Midbrain (tissue), 1 donor: ENCODE measurements at regions not wholly inside any gene's neighbourhood (a gene's known extent, or its start where the extent isn't known, plus 50 kb on each side); places are given as distances from the start of the nearest gene placed in this dataset.

Source experiments
- DNase-seq: peaks from one replicate; lab custom pipeline; 2025; lab: John Stamatoyannopoulos, UW

DNA sequence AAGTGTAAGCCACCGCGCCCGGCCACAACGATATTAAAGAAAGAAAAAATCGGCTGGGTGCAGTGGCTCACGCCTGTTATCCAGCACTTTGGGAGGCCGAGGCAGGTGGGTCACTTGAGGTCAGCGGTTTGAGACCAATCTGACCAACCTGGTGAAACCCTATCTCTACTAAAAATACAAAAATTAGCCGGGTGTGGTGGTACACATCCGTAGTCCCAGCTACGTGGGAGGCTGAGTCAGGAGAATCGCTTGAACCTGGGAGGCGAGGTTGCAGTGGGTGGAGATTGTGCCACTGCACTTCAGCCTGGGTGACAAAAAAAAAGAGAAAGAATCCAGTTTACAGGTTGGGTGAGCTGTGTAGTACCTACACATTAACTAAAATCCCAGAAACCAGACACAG lies 99.9 kb upstream of the CACNA1A start:
- DNase-seq, result no peak

DNA sequence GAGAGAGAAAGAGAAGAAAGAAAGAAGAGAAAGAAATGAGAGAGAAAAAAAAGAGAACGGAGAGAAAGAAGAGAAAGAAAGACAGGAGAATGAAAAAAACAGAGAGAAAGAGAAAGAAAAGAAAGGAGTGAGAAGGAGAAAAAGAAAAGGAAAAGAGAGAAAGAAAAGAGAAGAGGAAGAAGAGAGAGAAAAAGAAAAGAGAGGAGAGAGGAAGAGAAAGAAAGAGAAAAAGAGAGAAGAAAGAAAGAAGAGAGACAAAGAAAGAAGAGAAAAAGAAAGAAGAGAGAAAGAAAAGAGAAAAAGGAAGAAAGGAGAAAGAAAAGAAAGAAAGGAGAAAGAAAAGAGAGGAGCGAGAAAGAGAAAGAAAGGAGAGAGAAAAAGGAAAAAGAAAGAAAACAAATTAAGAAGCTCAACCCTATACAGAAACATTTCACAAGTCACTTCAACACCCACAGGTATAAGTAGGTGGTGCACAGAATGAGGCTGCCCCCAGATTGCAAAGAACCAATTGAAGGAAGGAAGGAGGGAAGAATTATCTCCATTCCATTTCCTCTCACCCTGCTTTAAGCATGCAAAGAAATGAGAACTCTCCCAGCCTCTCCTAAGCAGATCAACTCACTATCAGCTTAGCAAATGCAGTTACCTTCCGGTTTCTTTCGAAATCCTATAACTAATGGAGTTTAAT lies 98.8 kb upstream of the CACNA1A start:
- DNase-seq, result no peak

DNA sequence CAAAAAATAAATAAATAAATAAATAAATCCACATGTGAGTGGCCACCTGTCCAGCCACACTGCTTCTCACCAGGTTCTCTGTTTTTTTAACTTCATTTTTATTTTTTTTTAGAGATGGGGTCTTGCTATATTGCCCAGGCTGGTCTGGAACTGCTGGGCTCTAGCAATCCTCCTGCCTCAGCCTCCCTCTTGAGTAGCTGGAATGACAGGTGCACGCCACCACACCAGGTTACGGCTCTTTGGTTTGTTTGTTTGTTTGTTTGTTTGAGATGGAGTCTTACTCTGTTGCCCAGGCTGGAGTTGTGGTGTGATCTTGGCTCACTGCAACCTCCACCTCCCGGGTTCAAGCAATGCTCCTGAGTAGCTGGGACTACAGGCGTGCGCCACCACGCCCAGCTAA lies 94.5 kb upstream of the CACNA1A start:
- no peak for DNase-seq

DNA sequence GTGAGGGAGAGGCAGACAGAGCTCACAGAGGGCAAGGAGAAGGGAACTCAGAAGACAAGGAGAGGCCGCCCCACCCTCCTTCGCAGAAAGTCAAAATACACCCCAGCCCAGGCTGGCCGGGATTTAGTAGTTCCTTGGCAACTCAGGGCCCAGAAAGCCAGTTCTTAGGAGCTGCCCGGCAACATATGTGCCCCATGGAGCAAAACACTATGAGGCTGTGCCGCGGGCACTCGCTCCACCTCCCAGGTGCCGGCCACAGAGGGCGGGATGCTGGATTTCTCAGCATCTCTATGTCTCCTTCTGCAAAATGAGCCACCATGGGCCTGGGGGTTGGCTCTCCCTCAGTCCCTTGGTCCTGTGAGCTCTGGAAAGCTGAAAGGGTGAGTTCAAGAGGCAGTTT lies 93.8 kb upstream of the CACNA1A start:
- no peak for DNase-seq

DNA sequence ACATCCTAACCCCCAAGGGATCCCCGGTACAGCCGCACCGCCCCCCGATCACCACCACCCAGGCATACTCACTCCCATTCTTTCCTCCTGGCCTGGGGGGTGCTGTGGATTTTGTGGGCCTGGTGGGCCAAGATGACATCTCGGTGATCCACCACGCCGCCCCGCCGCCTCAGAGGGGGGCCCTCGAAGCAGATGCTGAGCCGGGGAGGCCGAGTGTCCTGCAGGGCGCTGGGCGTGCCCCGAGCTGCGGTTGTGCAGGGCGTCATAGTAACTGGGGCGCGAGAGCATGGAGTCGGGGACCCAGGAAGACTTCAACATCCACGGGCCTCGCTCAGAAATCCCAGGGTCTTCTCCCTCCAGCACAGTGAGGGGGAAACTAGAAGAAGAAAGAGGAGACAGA lies 93.4 kb upstream of the CACNA1A start:
- no peak for DNase-seq

DNA sequence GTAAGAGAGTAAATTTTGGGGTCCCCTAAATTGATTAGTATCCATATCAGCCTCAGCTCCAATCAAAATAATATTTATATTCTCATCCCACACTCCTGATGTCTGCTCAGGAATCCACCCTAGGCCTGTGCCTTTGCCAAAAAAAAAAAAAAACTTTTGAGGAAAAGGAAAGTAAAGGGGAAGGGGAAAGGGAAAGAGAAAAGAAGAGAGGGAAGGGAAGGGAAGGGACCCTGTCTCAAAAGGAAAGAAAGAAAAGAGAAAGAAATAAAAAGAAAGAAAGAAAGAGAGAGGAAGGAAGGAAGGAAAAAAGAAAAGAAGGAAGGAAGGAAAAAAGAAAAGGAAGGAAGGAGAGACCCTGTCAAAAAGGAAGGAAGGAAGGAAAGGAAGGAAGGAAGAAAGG lies 91.8 kb upstream of the CACNA1A start:
- DNase-seq, result no peak

DNA sequence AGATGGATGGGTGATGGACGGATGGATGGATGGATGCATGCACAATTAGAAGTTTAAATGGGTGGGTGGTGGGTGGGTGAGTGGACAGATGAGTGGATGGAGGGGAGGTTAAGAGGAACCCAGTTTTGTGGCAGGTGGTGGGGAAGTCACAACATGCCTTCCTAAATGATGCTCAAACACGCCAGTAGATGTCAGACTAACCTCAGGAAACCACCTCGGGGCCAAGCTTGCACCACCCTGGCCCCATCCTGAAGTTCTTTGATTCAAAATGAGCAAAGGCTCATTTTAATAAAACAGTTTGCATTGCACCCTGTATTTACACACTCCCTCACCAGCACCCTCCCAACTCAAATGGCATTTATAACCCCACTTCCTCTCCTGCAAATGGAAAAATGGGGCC lies 91.4 kb upstream of the CACNA1A start:
- peak; percentile 79 for DNase-seq

DNA sequence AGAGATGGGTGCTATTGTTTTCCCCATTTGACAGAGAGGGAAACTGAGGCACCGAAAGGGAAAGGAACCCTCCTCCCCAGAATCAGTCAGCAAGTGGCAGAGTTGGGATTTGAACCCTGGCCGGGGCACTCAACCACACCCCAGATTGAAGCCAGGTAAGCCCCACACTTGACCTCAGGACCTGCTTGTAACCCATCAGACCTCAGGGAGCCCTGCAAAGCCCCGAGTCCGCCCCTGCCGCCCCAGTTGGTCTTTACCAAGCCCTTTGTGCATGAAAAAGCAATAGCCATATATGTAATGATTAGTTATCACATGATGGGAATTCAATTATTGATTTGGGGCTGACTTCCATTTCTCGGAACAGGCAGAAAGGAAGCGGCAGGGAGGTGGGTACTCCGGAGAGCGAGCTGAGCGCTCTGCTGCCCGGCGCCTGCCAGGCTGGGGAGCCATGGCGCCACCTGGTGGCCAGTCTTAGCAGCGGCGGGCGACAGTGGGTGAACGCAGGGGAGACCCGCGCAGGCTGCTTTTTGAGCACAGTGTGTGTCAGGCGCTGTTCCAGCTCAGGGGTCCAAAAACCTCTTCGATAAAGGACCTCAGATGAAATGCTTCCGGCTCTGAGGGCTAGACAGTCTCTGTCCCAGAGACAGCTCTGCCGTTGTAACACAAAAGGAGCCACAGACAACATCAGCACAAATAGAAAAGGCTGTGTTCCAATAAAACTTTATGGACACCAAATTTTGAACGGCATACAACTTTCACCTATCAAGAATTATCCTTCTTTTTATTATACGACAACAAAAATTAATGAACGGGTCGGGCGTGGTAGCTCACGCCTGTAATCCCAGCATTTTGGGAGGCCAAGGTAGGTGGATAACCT lies 82.9 kb upstream of the CACNA1A start:
- peak; percentile 55 for DNase-seq

DNA sequence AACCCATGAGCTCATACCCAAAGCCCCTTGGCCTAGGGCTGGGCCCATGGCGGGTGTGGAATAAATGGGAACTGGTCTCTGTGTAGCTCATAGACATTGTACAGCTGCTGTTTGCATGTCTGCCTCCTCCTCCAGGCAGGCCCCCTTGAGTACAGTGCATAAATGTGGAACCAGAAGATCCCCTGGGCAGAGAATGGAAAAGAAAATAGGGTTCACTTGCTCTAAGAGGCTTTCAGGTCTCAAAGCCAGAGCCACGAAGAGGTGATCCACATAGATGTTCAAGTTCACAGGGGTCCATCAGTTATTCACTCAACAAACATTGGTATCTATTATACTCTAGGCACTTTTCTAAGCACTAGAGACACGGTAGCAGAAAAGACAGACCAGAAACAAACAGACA lies 79.2 kb upstream of the CACNA1A start:
- no peak for DNase-seq

DNA sequence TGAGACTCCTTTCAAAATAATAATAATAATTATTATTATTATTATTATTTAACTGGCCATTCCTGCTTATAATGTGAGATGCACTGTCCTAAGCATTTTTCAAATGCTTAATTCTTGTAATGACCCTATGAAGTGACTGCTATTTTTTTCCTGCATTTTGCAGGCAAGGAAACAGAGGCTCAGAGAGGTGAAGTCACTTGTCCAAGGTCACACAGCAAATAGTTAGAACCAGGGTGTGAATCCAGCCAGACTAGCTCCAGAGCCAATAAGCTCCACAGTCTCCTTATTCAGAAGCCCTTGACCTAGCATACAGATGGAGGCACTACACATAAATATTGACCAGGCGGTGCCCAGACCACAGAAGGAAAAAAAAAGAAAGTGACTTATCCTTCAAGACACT lies 77.5 kb upstream of the CACNA1A start:
- DNase-seq, result no peak

DNA sequence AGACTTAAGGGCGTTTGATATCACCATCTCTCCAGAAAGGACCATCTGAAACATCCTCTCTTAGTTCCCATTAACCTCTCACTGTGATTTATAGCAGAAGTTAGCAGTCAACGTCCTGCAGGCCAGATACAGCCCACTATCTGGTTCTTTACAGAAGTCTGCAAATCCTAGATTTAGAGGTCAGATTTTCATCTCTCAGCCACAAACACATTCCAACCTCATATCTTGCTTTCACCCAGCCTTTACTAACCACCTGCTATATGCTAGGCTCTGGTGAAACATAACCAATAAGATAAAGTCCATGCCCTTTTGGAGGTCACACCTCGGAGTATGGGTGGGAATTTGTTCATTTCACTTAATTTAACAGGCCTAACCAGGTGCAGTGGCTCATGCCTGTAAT lies 76.8 kb upstream of the CACNA1A start:
- DNase-seq, result no peak

DNA sequence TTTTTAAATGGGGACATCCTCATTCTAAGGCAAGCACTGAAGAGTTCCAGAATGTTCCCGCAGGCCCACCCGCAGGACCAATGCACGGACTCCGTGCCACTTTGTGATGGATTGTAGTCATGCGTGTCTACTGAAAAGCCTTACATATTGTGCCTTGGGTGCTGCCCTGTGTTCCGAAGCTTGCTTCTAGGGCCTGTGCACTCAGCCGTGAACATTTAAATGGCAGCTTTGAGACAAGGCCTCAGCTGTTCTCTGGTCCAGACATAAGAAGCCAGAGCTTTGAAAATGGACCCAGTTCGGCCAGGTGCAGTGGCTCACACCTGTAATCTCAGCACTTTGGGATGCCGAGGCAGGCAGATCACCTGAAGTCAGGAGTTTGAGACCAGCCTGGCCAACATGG lies 75.3 kb upstream of the CACNA1A start:
- DNase-seq, result no peak

DNA sequence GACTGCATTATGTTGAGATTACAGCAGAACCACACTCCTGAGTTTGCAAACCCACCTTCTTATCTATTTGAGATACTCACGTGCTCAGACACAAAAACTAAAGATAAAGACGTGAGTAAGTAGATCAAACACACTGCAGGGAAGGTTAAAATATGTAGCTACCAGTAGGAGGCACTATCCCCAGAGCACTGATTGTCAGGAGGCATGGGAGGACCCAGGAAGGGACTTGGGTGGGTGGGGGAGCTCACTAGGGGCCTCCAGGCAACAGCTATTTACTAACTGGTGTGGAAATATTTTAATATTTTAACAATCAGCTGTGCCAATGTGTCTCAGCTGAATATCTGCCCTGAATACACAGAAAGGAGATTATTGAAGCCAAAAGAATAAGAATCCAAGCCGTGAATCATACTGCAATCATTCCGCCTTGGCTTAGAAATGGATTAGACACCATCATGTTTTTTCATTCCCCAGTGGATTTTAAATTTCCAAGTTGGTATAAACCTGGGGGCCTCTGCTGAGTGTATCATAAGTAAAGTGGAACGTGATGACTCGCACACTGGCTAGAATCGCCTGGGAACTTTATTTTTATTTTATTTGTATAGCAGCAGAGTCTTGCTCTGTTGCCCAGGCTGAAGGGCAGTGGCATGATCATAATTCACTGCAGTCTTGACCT lies 73.2 kb upstream of the CACNA1A start:
- no peak for DNase-seq

DNA sequence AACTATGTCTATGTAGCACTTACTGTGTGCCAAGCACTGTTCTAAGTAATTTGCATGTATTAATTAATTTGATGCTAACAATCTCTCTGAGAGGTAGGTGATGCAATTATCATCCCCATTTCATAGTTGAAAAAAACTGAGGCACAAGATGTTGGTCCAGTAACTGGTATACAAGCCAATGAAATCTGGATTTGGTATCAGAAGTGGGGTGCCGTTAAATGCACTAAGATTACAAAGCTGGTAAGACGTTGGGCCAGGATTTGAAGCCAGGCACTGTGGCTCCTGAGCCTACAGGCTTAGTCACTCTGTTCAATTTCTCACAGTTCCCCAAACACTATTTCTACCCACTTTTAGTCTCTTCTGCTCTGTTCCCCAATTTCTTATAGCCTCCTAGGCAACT lies 70.4 kb upstream of the CACNA1A start:
- DNase-seq, result no peak

DNA sequence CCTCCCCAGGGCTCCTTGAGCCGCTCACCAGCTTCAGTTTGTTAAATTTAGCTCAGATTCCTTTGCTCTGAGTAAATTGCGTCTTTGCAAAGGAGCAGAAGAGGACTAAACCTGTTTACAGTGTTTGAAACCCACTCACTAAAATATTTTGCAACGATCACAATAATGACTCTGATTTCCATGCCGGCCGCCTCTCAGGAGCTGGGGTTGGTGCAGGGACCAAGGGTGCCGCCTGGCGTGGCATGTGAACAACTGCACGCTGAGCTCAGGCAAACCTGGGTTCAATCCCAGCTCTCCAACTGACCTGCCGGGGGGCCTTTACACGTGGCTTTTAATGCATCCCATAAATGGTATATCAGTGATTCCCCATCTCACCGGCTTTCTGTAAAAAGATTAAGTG lies 68.7 kb upstream of the CACNA1A start:
- no peak for DNase-seq

DNA sequence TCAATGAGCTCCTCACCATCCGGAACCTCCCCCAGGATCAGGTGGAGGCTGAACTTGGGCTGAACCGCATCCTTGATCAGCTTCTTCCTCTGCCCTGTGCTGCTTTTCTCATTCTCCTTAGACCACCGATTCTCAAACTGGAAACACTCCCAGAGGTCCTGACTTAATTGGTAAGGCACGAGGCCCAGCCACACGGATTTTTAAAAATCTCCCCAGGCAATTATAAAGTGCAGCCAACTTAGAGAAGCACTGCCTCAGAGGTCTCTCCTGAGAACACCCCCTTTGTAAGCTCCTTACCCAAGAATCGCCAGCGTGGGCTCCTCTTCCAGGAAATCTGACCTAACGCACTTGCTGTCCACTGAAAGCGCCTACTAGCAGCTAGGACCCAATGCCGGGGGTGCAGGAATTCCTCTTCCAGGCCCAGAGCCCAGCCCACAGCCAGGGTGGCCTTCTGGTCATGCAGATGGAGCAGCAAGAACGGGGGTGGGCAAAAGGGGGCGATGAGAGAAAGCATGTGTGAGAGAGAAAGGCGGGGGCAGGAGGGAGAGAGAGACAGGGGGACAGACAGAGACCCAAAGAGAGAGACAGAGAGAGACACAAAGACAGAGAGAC lies 66.9 kb upstream of the CACNA1A start:
- no peak for DNase-seq

DNA sequence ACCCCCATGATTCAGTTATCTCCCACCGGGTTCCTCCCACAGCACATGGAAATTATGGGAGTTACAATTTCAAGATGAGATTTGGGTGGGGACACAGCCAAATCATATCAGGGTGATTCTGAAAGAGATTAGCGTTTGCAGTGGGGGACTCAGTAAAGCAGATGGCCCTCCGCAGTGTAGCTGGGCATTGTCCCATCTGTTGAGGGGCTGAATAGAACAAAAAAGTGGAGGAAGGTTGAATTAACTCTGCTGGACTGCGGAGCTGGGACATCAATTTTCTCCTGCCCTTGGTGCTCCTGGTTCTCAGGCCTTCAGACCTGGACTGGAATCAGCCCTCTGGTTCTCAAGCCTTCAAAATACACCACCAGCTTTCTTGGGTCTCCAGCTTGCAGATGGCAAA lies 55.2 kb upstream of the CACNA1A start:
- no peak for DNase-seq

DNA sequence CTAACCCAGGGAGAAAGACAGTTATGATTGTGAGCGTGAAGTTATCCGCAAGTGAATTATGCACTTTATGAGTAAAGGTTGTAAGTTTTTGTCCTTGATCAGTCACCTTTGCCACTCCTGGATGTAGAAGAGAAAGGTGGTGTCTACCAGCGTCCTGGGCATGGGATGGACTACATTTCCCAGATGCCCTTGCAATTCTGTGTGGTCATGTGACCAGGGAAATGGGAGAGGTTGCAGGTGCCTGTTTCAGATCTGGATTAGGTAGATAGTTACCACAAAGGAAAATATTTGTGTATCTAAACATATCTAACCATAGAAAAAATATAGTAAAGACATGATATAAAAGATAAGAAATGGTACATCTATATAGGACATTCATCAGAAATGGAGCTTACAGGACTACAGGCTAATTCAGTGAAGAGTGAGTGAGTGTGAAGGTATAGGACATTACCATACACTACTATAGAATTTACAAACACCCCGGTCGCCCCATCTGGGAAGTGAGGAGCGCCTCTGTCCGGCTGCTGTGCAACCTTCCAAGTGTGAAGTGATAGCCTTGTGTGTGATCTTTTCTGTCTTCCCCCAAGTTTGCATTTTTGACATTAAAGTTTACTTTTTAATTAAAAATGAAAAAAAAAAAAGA lies 51.6 kb upstream of the CACNA1A start:
- no peak for DNase-seq

DNA sequence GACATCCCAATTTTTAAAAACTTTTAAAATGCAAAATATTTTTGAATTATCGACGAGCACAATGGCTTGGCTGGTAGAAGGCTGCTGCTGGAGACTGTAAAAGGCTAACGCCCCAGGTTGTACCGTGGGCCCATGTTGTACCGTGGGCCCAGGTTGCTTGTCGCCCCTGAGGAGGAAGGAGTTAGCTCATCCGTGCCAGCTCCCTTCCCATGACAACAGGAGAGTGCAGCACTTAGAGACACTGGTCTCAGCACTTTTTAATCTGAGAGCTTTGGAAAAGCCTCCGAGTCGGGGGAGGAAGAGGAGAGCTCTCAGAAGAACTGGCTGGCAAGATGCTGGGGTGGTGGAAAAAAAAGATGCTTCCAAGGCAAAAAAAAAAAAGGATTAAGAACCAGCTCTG lies 50.3 kb upstream of the CACNA1A start:
- DNase-seq, result no peak
